Progenitor cell of endocrine pancreas (in vitro differentiated cells): ENCODE measurements at regions not wholly inside any gene's neighbourhood (a gene's known extent, or its start where the extent isn't known, plus 50 kb on each side); places are given as distances from the start of the nearest gene placed in this dataset.

ENCODE experiments used
- DNase-seq: peaks from one replicate; pipeline ENCODE4 v3.0.0; 2021; ENCODE audit warnings: low spot score; ENCODE audit not compliant: unreplicated experiment
- H3K27ac Mint-ChIP-seq: 2 replicates; pipeline ENCODE4 v1.8.0; 2021; ENCODE audit warnings: mild to moderate bottlenecking, moderate library complexity, mixed read lengths
- H3K27me3 Mint-ChIP-seq: 2 replicates; pipeline ENCODE4 v1.8.0; 2021; ENCODE audit warnings: mixed read lengths
- H3K36me3 Mint-ChIP-seq: 2 replicates; pipeline ENCODE4 v1.8.0; 2022; ENCODE audit warnings: mixed read lengths; ENCODE audit not compliant: insufficient read depth
- H3K4me1 Mint-ChIP-seq: 2 replicates; pipeline ENCODE4 v1.8.0; 2021; ENCODE audit warnings: low read depth, mixed read lengths
- H3K4me3 Mint-ChIP-seq: 2 replicates; pipeline ENCODE4 v1.8.0; 2021; ENCODE audit warnings: low read depth, mild to moderate bottlenecking, moderate library complexity, mixed read lengths
- H3K9me3 Mint-ChIP-seq: 2 replicates; pipeline ENCODE4 v1.8.0; 2021; ENCODE audit warnings: low read depth, mixed read lengths
- CTCF ChIP-seq: fragments of 200-600 bp; sonication (generic); IDR thresholded peaks from one replicate; pipeline ENCODE4 v1.5.0; 2021; ENCODE audit warnings: antibody characterized with exemption, mild to moderate bottlenecking; ENCODE audit not compliant: unreplicated experiment

DNA sequence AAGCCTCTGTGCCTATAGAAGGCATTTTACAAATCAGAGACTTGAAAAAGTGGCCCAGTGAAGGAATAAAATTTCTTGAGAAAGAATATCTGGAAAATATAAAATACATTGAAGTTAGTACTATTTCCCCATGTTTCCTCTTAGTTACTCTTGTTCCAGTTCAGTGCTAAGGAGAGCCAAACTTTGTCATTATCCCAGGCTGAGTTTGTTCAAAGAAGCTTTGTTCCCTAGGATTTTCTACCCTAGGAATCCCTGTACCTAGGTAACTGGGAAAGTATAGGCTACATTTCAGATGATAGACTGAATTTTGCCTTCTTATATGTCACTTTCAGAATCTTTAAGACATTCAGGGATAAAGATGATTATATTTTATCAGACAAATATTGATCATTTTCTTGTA lies 1395.7 kb upstream of the MAP3K7 start:
- no peak for TF ChIP-seq CTCF
- Mint-ChIP-seq H3K36me3 (no peaks in the 10 kb centered on the region), H3K27ac (no peak overlapping the region), H3K4me3 (no peak overlapping the region), H3K9me3 (no peaks in the 10 kb centered on the region), H3K4me1 (no peaks in the 10 kb centered on the region), H3K27me3 (no peaks in the 10 kb centered on the region)
- DNase-seq = no peak

DNA sequence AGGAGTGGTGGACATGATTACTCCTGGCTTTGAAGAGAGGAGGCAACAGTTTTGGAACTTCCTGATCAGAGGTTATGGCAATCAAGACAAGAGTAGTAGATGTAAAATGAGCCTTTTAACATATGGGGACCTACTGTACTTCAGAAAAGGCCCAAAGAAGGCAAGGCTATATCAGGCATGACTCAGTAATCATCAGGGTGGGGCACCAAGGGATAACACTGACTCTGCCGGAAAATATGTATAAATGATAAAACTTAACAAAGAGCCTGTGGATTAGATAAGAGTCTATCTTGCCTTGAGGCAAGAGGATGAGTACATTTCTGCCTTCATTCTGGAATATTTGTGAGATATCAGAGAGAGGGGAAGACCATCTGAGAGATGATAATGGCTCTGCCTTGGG lies 1389.9 kb upstream of the MAP3K7 start:
- peaks cover 8% of the 10 kb centered on the region for H3K9me3 Mint-ChIP-seq
- no peak for DNase-seq
- H3K27me3 Mint-ChIP-seq = no peaks in the 10 kb centered on the region
- no peaks in the 10 kb centered on the region for H3K36me3 Mint-ChIP-seq
- TF ChIP-seq CTCF = no peak
- H3K27ac Mint-ChIP-seq = no peak overlapping the region
- H3K4me1 Mint-ChIP-seq = no peaks in the 10 kb centered on the region
- H3K4me3 Mint-ChIP-seq = no peak overlapping the region

DNA sequence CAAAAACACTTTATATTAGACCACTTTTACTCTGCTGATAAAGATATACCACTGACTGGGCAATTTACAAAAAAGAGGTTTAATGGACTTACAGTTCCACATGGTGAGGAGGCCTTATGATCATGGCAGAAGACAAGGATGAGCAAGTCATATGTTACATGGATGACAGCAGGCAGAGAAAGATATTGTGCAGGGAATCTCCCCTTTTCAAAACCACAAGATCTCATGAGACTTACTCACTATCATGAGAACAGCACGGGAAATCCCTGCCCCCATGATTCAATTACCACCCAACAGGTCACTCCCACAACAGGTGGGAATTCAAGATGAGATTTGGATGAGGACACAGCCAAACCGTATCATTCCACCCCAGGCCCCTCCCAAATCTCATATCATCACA lies 1383.8 kb upstream of the MAP3K7 start:
- H3K27me3 Mint-ChIP-seq = no peaks in the 10 kb centered on the region
- no peak overlapping the region for H3K27ac Mint-ChIP-seq
- no peak overlapping the region for H3K4me3 Mint-ChIP-seq
- TF ChIP-seq CTCF = no peak
- DNase-seq = no peak
- H3K4me1 Mint-ChIP-seq = no peaks in the 10 kb centered on the region
- no peaks in the 10 kb centered on the region for H3K36me3 Mint-ChIP-seq
- H3K9me3 Mint-ChIP-seq = peaks cover 25% of the 10 kb centered on the region

DNA sequence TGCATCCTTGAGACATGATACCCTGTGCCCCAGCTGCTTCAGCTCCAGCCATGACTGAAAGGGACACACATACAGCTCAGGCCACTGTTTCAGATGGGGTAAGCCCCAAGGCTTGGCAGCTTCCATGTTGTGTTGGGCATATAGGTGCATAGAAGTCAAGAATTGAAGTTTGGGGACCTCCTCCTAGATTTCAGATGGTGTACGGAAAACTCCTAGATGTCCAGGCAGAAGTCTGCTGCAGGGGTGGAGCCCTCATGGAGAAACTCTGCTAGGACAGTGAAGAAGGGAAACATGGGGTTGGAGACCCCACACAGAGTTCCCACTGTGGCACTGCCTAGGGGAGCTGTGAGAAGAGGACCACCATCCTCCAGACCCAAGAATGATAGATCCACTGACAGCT lies 1379.0 kb upstream of the MAP3K7 start:
- Mint-ChIP-seq H3K4me3 (no peak overlapping the region), H3K36me3 (no peaks in the 10 kb centered on the region), H3K4me1 (no peaks in the 10 kb centered on the region), H3K9me3 (peaks cover 23% of the 10 kb centered on the region), H3K27me3 (no peaks in the 10 kb centered on the region), H3K27ac (no peak overlapping the region)
- no peak for TF ChIP-seq CTCF
- no peak for DNase-seq

DNA sequence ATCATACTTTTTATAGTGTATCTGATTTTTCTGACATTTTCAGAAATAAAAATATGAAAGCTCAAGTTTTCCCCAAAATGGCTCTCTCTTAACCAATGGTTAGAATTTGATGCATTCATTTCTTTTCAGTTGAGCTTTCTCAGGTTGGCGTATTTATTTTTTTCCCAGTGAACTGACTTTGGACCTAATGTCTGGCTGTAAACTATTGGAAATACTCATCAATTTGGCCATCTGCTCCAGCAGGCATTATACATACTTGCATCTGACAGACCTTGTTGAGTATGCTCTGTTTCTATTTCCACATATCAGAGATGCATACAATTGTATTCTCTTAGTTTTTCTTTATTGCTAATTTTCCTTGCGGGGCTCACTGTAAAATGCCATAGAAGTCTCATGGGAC lies 1374.8 kb upstream of the MAP3K7 start:
- H3K4me3 Mint-ChIP-seq = no peak overlapping the region
- no peak for TF ChIP-seq CTCF
- H3K36me3 Mint-ChIP-seq = no peaks in the 10 kb centered on the region
- no peak for DNase-seq
- no peaks in the 10 kb centered on the region for H3K4me1 Mint-ChIP-seq
- no peak overlapping the region for H3K27ac Mint-ChIP-seq
- peaks cover 28% of the 10 kb centered on the region for H3K9me3 Mint-ChIP-seq
- H3K27me3 Mint-ChIP-seq = no peaks in the 10 kb centered on the region
